NCI-H2227 (cell line): ENCODE measurements at regions not wholly inside any gene's neighbourhood (a gene's known extent, or its start where the extent isn't known, plus 50 kb on each side); places are given as distances from the start of the nearest gene placed in this dataset.
"Not testable (repeated sequence)": the region's sequence is repeated elsewhere in the genome, so short reads cannot be mapped to it uniquely, and the experiment has no call there.

Experiments
- DNase-seq: peaks from one replicate; lab custom pipeline; 2025; ENCODE audit not compliant: unreplicated experiment; lab: John Stamatoyannopoulos, UW

DNA sequence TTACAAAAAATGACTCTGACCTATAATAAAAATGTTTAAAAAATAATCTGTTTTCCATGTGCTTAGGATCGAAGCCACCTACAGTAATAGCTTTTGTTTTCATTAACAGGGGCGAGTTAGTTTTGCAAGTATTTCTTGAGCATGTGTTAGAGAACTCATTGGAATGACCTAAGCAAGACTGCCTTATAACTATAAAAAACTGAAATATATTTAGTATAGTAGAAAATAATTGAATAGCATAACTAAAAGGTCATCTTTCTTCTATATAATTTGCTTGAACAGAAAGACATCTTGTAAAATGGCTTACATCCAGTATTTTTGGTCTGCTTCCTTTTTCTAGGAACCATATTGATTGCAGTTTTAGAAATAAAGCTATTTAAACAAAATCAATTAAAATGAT, 241.5 kb upstream of the NRIP1 start:
- no peak for DNase-seq

DNA sequence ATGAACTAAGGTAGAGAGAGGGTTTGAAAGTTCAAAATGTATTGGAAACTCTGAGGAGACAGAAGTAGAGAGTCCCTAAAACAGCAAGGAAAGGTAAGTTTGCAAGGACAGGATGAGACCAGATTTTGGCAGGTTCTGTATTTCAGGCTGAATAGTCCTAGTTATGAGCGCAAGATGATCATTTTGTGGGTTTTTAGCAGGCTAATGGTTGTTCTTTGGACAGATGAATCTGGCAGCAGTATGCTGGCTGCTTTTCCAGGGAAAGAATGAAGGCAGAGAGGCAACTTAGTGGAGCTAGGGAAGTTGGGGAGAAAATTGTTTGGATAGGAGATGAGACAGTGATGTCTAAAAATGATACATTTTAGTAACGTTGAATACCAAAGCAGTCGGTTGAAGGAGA, 243.5 kb upstream of the NRIP1 start:
- DNase-seq, result no peak

- DNase-seq, result no peak
Measured at GRCh38 chr21:15309022-15309590, 244.3 kb upstream of the NRIP1 start.

DNA sequence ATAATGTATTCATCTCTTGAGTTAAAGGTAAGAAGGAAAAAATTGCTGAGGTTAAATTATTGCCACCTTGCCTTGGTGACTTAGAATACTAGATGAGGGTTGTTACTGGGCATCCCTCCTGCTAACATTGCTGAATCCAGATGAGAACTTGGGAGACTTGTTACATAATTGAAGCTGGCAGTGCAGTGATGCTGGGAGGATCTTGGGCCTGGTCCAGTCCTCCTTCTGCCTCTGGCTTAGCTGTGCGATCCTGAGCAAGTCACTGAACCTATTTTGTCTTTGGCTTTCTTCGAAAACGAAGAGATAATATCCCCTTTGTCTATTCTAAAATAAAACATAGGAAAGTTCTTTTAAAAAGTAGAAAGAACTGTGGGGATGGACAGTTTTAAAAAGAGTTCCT, 244.9 kb upstream of the NRIP1 start:
- no peak for DNase-seq

DNA sequence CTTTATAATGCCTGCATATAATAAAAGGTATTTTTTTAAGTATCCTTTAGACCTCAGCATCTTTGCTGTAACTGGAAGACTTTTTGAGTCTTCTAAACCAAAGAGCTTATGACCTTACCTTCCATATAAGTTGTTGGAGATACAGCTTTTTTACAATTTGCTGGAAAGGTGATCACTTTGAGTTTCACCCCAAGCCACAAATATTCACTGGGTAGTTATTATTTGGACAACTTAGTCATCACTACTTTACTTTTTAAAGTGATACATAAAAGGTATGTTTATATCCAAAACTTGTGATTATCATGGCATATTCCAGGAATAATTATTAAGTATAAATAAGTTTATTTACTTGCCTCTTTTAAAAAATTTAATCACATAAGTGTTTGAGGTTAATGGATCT, 246.7 kb upstream of the NRIP1 start:
- DNase-seq, result no peak

DNA sequence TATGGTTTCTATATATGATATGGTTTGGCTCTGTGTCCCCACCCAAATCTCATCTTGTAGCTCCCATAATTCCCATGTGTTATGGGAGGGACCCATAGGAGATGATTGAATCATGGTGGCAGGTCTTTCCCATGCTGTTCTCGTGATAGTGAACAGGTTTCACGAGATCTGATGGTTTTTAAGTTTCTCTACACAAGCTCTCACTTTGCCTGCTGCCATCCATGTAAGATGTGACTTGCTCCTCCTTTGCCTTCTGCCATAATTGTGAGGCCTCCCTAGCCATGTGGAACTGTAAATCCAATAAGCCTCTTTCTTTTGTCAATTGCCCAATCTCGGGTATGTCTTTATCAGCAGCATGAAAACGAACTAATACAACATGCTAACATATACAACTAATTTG, 252.2 kb upstream of the NRIP1 start:
- DNase-seq, result not testable (repeated sequence)

- no peak for DNase-seq
Measured at GRCh38 chr21:15319727-15320126, 254.9 kb upstream of the NRIP1 start.

DNA sequence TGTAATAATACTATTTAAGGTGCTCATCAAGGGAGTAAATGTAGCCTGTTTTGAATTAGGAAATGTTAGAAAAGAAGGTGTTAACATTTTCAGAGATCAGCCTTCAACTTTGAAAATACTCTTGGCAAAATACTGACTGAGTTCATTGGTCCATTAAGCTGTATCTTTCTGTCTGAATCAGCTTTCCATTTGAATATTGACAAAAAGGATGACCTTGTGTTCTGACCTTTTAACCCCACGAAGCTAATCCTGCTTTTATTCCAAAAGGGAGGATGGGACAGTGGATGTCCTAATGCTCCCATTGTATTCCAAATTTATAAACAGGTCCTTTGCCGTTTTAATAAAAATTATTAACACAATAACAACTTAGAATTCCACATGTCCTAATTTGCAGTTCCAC, 259.7 kb upstream of the NRIP1 start:
- DNase-seq, result no peak

GRCh38 chr21:15326032-15326867, 261.4 kb upstream of the NRIP1 start:
- DNase-seq, result no peak

GRCh38 chr21:15327637-15328265, 263.0 kb upstream of the NRIP1 start:
- no peak for DNase-seq

GRCh38 chr21:15329191-15329590, 264.4 kb upstream of the NRIP1 start:
- no peak for DNase-seq

DNA sequence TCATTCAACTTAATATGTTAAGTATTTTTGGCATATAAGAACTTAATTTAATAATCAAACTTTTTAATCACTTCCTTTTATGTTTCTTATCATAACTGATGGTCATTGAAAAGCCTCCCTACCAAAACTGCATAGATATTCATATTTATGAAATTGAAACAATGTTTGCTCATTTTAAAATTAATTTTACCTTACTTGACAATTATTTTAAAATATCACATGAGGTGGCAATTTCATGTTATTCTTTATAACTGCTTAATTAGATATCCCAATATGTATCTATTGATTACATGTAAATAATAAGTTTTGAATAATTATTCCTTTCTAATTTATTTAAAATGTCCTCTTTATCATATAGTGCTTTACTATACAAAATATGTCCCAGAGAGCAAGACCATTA, 266.1 kb upstream of the NRIP1 start:
- DNase-seq, result no peak

- DNase-seq, result no peak
Measured at GRCh38 chr21:15332572-15332971, 267.8 kb upstream of the NRIP1 start.

DNA sequence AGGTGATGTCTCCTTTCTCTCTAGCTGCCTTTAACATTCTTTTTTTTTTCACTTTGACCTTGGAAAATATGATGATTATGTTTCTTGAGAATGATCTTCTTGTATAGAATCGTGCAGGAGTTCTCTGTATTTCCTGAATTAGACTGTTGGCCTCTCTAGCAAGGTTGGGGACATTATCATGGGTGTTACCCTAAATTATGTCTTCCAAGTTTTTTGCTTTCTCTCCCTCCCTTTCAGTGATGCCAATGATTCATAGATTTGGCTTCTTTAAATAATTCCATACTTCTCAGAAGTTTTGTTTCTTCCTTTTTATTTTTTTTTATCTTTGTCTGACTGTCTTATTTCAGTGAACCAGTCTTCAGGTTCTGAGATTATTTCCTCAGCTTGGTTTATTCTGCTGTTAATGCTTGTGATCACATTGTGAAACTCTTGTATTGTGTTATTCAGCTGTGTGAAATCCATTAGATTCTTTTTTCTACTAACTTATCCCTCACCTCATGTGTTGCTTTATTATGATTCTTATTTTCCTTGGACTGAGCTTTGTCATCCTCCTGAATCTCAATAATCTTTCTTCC, 268.4 kb upstream of the NRIP1 start:
- DNase-seq, result no peak

DNA sequence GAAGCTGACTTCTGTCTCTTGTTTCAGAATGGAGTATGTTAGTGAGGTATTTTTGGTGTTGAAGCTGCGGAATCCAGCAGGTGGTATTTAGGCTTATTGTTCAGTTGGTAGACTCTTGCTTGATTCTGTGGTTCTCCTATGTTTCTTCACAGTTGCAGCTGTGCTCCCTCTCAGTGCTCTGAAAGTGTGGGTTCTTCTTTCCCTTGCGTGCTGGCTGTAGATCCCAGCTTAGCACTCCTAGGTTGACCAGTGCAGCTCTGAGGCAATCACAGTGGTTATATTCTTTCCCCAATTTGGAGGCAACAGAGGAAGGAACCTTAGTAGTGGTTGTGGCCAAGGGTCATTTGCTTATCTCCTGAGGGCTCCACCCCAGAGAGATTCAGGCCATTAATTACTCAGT, 269.2 kb upstream of the NRIP1 start:
- no peak for DNase-seq

- DNase-seq, result no peak
Measured at GRCh38 chr21:15343066-15343465, 278.3 kb upstream of the NRIP1 start.

- DNase-seq, result no peak
Measured at GRCh38 chr21:15352009-15352408, 287.2 kb upstream of the NRIP1 start.

- no peak for DNase-seq
Measured at GRCh38 chr21:15353546-15353945, 288.7 kb upstream of the NRIP1 start.

DNA sequence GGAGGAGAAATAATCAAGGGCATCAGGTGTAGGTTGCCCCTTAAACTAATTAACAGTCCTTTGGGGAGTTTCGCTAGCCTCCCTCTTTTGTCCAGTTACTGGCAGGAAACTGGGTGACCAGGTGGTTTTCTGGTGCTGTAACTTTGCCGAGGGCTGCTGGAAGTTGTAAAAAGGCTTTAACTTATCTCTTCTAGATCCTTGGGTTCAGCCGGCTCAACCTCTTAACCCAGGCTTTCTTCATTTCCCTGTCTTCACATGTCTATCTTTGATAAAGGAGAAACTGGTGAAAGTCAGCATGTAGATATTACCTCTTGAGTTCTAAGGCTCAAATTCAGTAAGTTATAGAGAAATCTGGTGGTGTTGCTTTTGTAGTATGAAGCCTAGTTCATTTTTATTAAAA, 289.7 kb upstream of the NRIP1 start:
- no peak for DNase-seq

GRCh38 chr21:15355066-15355465, 290.3 kb upstream of the NRIP1 start:
- no peak for DNase-seq

GRCh38 chr21:15359251-15359650, 294.5 kb upstream of the NRIP1 start:
- DNase-seq, result no peak

GRCh38 chr21:15362458-15362857, 297.7 kb upstream of the NRIP1 start:
- no peak for DNase-seq
